NAMALWA (cell line): ENCODE measurements at regions not wholly inside any gene's neighbourhood (a gene's known extent, or its start where the extent isn't known, plus 50 kb on each side); places are given as distances from the start of the nearest gene placed in this dataset.

Experiments used
- DNase-seq: peaks from one replicate; pipeline ENCODE4 v3.0.0-alpha.2; 2015; ENCODE audit warnings: low spot score

GRCh38 chr13:105220881-105221280 lies 1314.6 kb downstream of the EFNB2 start:
- no peak for DNase-seq

GRCh38 chr13:105220063-105220462 lies 1315.4 kb downstream of the EFNB2 start:
- DNase-seq, result no peak

- DNase-seq, result no peak
These were observed 1315.8 kb downstream of the EFNB2 start for GRCh38 chr13:105219651-105220050.

GRCh38 chr13:105213512-105213911 lies 1322.0 kb downstream of the EFNB2 start:
- DNase-seq, result peak; percentile 13

- DNase-seq, result no peak
These were observed 1327.7 kb downstream of the EFNB2 start for GRCh38 chr13:105207572-105208293.

DNA sequence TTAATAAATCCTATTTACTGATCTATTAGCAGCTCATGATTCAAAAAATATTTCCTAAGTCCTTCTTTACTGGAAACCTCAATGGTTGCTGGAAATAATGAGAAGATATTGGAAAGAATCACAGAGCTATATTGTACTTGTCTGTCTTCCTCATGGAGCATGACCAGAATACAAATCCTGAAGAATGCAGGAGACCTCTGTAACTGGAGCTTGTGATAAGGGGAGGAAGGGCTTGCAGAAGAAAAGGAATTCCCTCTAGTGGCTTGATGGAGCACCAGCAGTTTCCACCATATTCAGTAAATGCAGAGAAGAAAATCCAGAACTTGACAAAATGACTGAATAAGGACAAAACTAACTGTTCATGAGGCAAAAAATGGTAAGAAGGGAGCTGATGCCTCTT lies 1333.1 kb downstream of the EFNB2 start:
- peak; percentile 24 for DNase-seq

DNA sequence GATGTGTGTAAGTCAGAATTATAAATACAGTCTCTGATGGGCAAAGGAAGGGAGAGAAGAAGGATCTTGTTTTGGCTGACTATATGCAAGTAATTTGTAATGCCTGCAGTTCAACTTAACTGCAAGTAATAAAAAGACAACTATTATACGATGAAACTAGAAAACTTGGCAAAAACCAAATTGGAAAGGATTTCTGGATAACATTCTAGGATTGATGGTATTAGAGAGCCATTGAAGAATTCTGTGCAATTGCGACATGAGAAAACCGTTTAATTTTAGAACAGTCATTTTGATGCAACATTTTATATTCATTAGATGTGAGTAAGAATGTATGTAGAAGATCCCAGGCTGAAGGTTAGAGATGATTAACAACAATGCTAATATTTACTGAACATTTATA lies 1334.1 kb downstream of the EFNB2 start:
- DNase-seq, result no peak

GRCh38 chr13:105200181-105200580 lies 1335.3 kb downstream of the EFNB2 start:
- no peak for DNase-seq

DNA sequence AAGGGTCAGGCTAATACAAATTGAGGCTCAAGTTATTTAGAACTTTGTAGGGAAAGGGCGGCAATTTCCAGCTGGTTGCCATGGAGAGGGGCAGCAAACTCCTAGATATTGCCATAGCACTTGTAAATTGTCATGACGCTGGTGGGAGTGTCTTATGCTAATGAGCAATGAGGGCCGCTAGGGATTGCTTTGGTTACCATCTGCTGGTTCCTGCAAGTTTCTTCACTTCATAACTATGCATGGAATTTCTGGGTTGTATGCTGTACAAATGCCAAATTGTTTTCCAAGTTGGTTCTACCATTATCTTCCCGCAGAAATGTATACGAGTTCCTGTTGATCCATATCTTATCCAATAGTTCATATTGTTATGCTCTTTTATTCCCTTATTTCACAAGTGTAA lies 1339.4 kb downstream of the EFNB2 start:
- DNase-seq, result no peak

GRCh38 chr13:105193026-105193425 lies 1342.4 kb downstream of the EFNB2 start:
- DNase-seq, result no peak

DNA sequence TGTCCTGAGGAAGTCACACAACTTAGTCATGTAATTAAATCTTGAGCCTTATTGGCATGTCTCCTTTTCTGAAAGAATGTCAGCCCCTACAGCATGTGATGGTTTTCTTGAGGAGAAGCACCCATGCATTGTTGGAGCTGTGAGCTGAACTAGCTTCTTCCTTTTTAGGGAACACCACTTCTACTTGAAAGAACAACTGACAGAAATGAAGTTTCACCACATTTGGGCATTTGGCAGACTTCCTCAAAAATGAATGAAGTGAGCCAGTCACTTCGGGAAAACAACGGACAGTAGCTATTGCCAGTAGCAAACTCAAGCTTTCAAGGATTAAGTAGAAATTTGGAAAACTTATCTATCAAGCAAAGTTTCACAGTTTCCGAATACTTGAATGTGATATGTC lies 1351.3 kb downstream of the EFNB2 start:
- no peak for DNase-seq

DNA sequence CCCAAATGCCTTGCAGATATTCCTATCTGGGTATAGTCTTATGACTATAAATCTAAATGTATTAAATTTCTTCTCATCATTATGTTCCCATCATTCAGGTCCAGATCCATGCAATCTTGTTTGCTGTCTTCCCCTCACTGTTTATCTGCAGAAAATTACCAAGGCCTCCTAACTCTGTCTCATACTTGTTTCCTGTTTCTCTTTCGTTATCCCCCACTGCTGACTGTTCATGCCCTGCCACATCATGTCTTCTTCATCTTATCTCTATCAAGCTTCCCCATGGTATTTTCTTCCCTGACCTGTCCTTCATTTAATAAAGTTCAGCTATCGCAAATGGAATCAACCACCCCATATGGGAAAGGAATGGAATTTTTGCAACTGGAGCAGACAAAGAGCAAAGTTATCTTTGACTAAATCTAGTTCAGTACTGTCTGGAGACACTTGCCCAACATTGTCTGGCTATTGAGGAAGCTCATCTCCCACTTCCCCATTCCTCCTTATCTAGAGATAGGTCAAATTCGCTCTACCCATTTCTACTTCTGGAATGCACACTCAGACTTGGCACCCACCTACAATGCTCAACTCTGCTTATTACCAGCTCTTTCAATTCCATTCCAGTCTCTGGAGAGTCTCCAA lies 1358.1 kb downstream of the EFNB2 start:
- no peak for DNase-seq

GRCh38 chr13:105170438-105170837 lies 1365.0 kb downstream of the EFNB2 start:
- no peak for DNase-seq

DNA sequence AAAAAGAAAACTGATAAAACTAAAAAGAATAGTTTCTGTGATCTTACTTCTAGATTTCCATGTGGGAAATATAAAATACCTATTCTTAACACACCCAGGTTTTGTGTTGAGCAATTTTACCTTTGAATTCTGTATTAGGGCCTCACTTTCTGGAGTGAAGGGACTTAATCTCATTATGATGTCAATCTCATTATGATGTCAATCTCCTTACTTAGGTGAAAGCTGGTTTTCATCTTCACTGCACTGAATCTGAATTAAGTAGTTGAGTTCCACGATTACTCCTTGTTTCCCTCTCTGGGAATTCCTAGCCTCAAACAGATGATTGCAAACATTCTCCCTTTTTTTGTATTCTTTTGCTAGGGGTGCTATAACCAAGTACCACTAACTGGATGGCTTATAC lies 1367.2 kb downstream of the EFNB2 start:
- DNase-seq, result no peak

GRCh38 chr13:105167385-105167784 lies 1368.1 kb downstream of the EFNB2 start:
- DNase-seq, result no peak

GRCh38 chr13:105165449-105166125 lies 1369.9 kb downstream of the EFNB2 start:
- no peak for DNase-seq

GRCh38 chr13:105159841-105160240 lies 1375.6 kb downstream of the EFNB2 start:
- no peak for DNase-seq

- DNase-seq, result no peak
These were observed 1381.9 kb downstream of the EFNB2 start for GRCh38 chr13:105153611-105154010.

- no peak for DNase-seq
These were observed 1383.8 kb downstream of the EFNB2 start for GRCh38 chr13:105151639-105152038.

DNA sequence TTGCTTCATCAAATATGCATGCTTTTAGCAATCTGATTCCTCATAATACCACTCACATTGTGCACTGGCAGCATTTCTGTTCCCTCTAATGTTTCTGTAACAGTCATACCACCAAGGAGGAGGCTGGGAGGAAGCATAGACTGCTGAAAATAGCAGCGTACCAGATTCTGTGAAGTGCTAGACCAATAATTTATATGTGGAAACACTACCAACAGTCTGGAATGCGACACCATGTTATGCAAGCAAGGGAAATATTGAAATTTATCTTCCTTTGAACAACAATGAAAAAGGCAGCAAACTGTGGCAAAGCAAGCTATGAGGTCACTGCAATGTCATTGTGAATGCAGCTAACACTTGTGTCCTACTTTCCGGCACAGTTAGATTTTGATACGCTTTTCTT lies 1388.0 kb downstream of the EFNB2 start:
- DNase-seq, result no peak

- no peak for DNase-seq
These were observed 1390.5 kb downstream of the EFNB2 start for GRCh38 chr13:105144936-105145335.

- DNase-seq, result peak; percentile 18
These were observed 1391.4 kb downstream of the EFNB2 start for GRCh38 chr13:105144020-105144419.

- no peak for DNase-seq
These were observed 1392.9 kb downstream of the EFNB2 start for GRCh38 chr13:105142556-105142955.
